Endothelial cell of umbilical vein (primary cell): ENCODE measurements at regions not wholly inside any gene's neighbourhood (a gene's known extent, or its start where the extent isn't known, plus 50 kb on each side); places are given as distances from the start of the nearest gene placed in this dataset.

ENCODE experiments used
- BruUV-seq: library from RNA; stranded (reverse); fragments of 400-500 nt; replicated peaks from 2 replicates; lab custom pipeline; 2021; lab: Mats Ljungman, UMichigan
- CTCF ChIA-PET: fragments of 300-600, 350-600 bp; sonication (Branson Sonifier 250); formaldehyde crosslinking; loops from one replicate; lab custom pipeline; 2021; ENCODE audit warnings: antibody characterized with exemption, inconsistent platforms; lab: Charles Lee
- POLR2A ChIA-PET: fragments of 300-600, 350-600 bp; sonication (Branson Sonifier 250); formaldehyde crosslinking; loops from one replicate; lab custom pipeline; 2021; ENCODE audit warnings: antibody characterized with exemption, inconsistent platforms; lab: Charles Lee
- DNase-seq: peaks from one replicate; pipeline ENCODE4 v3.0.0-alpha.2; 2011; ENCODE audit warnings: low read depth, low spot score
- FAIRE-seq: peaks from 2 replicates; lab custom pipeline; 2011; peaks lifted over from hg19 to GRCh38; lab: Jason Lieb, UNC
- H2AFZ ChIP-seq: 2 replicates; pipeline ENCODE4 v1.6.0; 2012; ENCODE audit warnings: low read depth, low read length, control low read depth, inconsistent platforms
- H3K27ac ChIP-seq: 2 replicates; pipeline ENCODE4 v1.5.1; 2011; ENCODE audit warnings: low read depth, mild to moderate bottlenecking, control low read depth, low read length, moderate library complexity; ENCODE audit not compliant: insufficient read depth
- H3K27me3 ChIP-seq, 2 experiments: 2 replicates each; pipeline versions ENCODE4 v1.6.0 to v1.6.1; 2011; ENCODE audit warnings: low read length in 2 of 2, mixed read lengths in 1 of 2; ENCODE audit not compliant: control insufficient read depth in 2 of 2, insufficient read depth in 2 of 2
- H3K36me3 ChIP-seq, 2 experiments: 2 replicates in 1 of 2; 3 replicates in 1 of 2; pipeline ENCODE4 v1.5.1; 2011; ENCODE audit warnings: low read length in 2 of 2, mild to moderate bottlenecking in 1 of 2, moderate library complexity in 1 of 2; ENCODE audit not compliant: control insufficient read depth in 2 of 2, insufficient read depth in 2 of 2; ENCODE audit errors: extremely low read depth in 1 of 2
- H3K4me1 ChIP-seq: 3 replicates; pipeline ENCODE4 v1.5.1; 2011; ENCODE audit warnings: mild to moderate bottlenecking, low read length; ENCODE audit not compliant: control insufficient read depth, insufficient read depth; ENCODE audit errors: extremely low read depth
- H3K4me2 ChIP-seq: 2 replicates; pipeline ENCODE4 v1.6.1; 2011; ENCODE audit warnings: low read length, control low read depth, mixed read lengths; ENCODE audit not compliant: insufficient read depth
- H3K4me3 ChIP-seq, 3 experiments: fragments of 200-600 bp in 1 of 3; sonication (generic), shearing (Covaris generic) in 1 of 3; replicated peaks in 1 of 3; 2 replicates each; pipeline ENCODE4 v1.5.1; 2011 to 2016; ENCODE audit warnings: control low read depth in 3 of 3, low read length in 3 of 3, mild to moderate bottlenecking in 2 of 3, inconsistent platforms in 1 of 3, low read depth in 1 of 3, moderate library complexity in 1 of 3; ENCODE audit not compliant: insufficient read depth in 1 of 3
- H3K79me2 ChIP-seq: 2 replicates; pipeline ENCODE4 v1.6.0; 2012; ENCODE audit warnings: low read length, inconsistent platforms; ENCODE audit not compliant: control insufficient read depth, insufficient read depth
- H3K9ac ChIP-seq: replicated peaks from 2 replicates; pipeline ENCODE3; 2011; ENCODE audit warnings: low read length, control low read depth; ENCODE audit not compliant: insufficient read depth; ENCODE audit errors: extremely low read depth
- H3K9me1 ChIP-seq: replicated peaks from 3 replicates; pipeline ENCODE4 v1.6.0; 2011; ENCODE audit warnings: mild to moderate bottlenecking, low read length; ENCODE audit not compliant: control insufficient read depth, insufficient read depth; ENCODE audit errors: extremely low read depth
- H3K9me3 ChIP-seq: replicated peaks from 2 replicates; pipeline ENCODE4 v1.5.1; 2012; ENCODE audit warnings: low read length, inconsistent platforms; ENCODE audit not compliant: control insufficient read depth, insufficient read depth
- H4K20me1 ChIP-seq: replicated peaks from 2 replicates; pipeline ENCODE3; 2011; ENCODE audit warnings: mild to moderate bottlenecking, low read length; ENCODE audit not compliant: control insufficient read depth, insufficient read depth; ENCODE audit errors: extremely low read depth
- CTCF ChIP-seq, 2 donors: IDR thresholded peaks; 1 replicate in 1 of 2; 2 replicates in 1 of 2; pipeline ENCODE4 v1.5.1; 2011; ENCODE audit warnings: low read length in 2 of 2, mild to moderate bottlenecking in 2 of 2, moderate library complexity in 2 of 2, control low read depth in 1 of 2, inconsistent platforms in 1 of 2, low read depth in 1 of 2; ENCODE audit not compliant: insufficient read depth in 1 of 2; ENCODE audit errors: extremely low read depth in 1 of 2
- EZH2 ChIP-seq: IDR thresholded peaks from 2 replicates; pipeline ENCODE4 v1.6.1; 2012; ENCODE audit warnings: borderline replicate concordance, low read depth, mild to moderate bottlenecking, moderate library complexity, low read length, inconsistent platforms; ENCODE audit not compliant: severe bottlenecking
- FOS ChIP-seq: IDR thresholded peaks from 2 replicates; pipeline ENCODE4 v1.6.1; 2011; ENCODE audit warnings: mild to moderate bottlenecking, low read length, moderate library complexity, borderline replicate concordance; ENCODE audit not compliant: insufficient read depth
- GATA2 ChIP-seq: IDR thresholded peaks from 2 replicates; pipeline ENCODE4 v1.7.0; 2011; ENCODE audit warnings: low read depth, mild to moderate bottlenecking, moderate library complexity, mixed read lengths, low read length; ENCODE audit not compliant: insufficient read length, insufficient read depth
- JUN ChIP-seq: IDR thresholded peaks from 2 replicates; pipeline ENCODE4 v1.6.1; 2011; ENCODE audit warnings: borderline replicate concordance, low read depth; ENCODE audit not compliant: insufficient read length, insufficient read depth
- MAX ChIP-seq: IDR thresholded peaks from 2 replicates; pipeline ENCODE4 v1.6.1; 2011; ENCODE audit not compliant: insufficient read depth, insufficient read length
- MYC ChIP-seq: IDR thresholded peaks from one replicate; pipeline ENCODE4 v1.6.1; 2011; ENCODE audit warnings: mild to moderate bottlenecking, low read depth, low read length
- POLR2A ChIP-seq: IDR thresholded peaks from 2 replicates; pipeline ENCODE4 v1.6.1; 2012; ENCODE audit warnings: low read depth, mild to moderate bottlenecking, control low read depth, low read length
- POLR2AphosphoS5 ChIP-seq: IDR thresholded peaks from 2 replicates; pipeline ENCODE4 v1.6.1; 2012; ENCODE audit warnings: low read depth, mild to moderate bottlenecking, control low read depth, low read length, moderate library complexity; ENCODE audit not compliant: insufficient read depth
- dilution Hi-C: fragments of 300-500 bp; cut with MboI; formaldehyde crosslinking; loops from one replicate; pipeline ENCODE4 v1.15.0; 2019; ENCODE audit warnings: low sequenced_read_pairs; ENCODE audit not compliant: extremely low pct_ligation_motif_present
- intact Hi-C: fragments of 100-400 bp; cut with micrococcal nuclease; formaldehyde crosslinking; loops from one replicate; pipeline ENCODE4 v1.10.0; 2022

GRCh38 chr2:207421671-207422070, 108.1 kb upstream of the CREB1 start:
- ChIA-PET POLR2A (no interaction called here), CTCF (no interaction called here)
- TF ChIP-seq POLR2A, result no peak
- no peak for TF ChIP-seq CTCF (IDR thresholded peaks at IDR 0.05; ENCODE audit: extremely low read depth in 1 of 2, insufficient read depth in 1 of 2, low read depth in 1 of 2, low read length in 2 of 2)
- no peak for TF ChIP-seq EZH2
- TF ChIP-seq MAX, result no peak
- no peak for TF ChIP-seq GATA2
- TF ChIP-seq POLR2AphosphoS5, result no peak
- TF ChIP-seq JUN, result no peak
- no peak for TF ChIP-seq FOS
- no peak for TF ChIP-seq MYC
- no TSS peak for BruUV-seq
- Histone ChIP-seq H3K27me3 (no peaks in the 10 kb centered on the region), H2AFZ (no peak overlapping the region), H3K9ac (no peak overlapping the region), H3K27ac (no peak overlapping the region), H3K4me3 (no peak overlapping the region), H3K4me2 (no peak overlapping the region), H3K9me3 (no peaks in the 10 kb centered on the region), H3K79me2 (no peaks in the 10 kb centered on the region), H3K9me1 (no peaks in the 10 kb centered on the region), H4K20me1 (no peaks in the 10 kb centered on the region), H3K36me3 (no peaks in the 10 kb centered on the region), H3K4me1 (no peaks in the 10 kb centered on the region)
- FAIRE-seq (no peak), DNase-seq (no peak)
- dilution Hi-C loops, result no loop called here
- intact Hi-C loops, result no loop called here
